HG03108 (cell line): ENCODE measurements at regions not wholly inside any gene's neighbourhood (a gene's known extent, or its start where the extent isn't known, plus 50 kb on each side); places are given as distances from the start of the nearest gene placed in this dataset.
"Not testable (repeated sequence)": the region's sequence is repeated elsewhere in the genome, so short reads cannot be mapped to it uniquely, and the experiment has no call there.

ENCODE experiments used
- ATAC-seq: cut with Tn5 transposase; IDR thresholded peaks from one replicate; pipeline ENCODE4 v1.9.1; 2021; ENCODE audit warnings: moderate library complexity; ENCODE audit not compliant: unreplicated experiment

DNA sequence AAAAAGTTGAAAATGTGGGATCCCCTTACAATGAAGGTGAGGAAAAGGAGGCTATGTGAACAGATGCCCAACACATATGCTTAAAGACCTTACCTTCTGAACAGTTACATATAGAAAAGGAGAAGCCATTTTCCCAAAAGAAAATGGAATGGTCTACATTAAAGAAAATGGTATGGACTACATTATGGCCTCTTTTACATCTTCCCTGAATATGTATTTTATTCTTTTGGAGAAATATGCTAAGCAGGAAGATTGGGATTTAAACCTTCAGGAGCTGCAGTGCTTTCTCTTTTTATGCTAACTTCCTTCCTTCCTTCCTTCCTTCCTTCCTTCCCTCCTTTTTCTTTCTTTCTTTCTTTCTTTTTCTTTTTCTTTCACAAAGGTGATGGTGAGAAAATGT is 155.4 kb downstream of the SEC23IP start:
- no peak for ATAC-seq

DNA sequence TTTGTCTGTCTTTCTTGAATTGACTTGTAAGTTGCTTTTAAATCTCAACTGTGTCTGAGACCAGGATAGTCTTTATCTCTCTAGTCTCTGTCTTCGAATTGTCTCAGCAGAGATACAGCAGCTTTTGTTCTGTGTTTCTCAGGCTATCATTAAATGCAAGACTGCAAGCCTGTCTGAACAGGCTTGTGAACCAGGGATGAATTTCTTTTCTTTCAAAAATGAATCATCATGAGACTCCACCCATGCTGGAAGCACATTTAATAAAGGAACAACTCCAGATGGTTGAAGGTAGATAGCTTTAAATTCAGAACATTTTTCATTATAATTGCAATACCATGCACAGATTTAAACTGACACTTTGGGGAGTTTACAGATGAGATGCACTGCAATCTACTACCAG is 155.9 kb downstream of the SEC23IP start:
- ATAC-seq: no peak

- no peak for ATAC-seq
Measured at GRCh38 chr10:120051671-120052070, 159.1 kb downstream of the SEC23IP start.

- no peak for ATAC-seq
Measured at GRCh38 chr10:120052964-120053702, 160.6 kb downstream of the SEC23IP start.

DNA sequence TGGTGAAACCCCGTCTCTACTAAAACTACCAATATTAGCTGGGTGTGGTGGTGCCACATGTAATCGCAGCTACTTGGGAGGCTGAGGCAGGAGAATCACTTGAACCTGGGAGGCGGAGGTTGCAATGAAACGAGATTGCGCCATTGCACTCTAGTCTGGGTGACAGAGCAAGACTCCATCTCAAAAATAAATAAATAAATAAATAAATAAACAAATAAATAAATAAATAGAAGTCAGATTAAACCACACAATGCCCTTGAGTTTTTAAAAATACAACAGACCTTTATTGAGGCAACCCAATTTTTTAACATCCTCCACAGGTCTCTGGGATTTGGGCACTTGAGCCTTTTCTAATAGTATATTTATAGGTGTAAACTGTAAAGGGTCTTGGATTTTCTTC is 167.3 kb downstream of the SEC23IP start:
- ATAC-seq: not testable (repeated sequence)

DNA sequence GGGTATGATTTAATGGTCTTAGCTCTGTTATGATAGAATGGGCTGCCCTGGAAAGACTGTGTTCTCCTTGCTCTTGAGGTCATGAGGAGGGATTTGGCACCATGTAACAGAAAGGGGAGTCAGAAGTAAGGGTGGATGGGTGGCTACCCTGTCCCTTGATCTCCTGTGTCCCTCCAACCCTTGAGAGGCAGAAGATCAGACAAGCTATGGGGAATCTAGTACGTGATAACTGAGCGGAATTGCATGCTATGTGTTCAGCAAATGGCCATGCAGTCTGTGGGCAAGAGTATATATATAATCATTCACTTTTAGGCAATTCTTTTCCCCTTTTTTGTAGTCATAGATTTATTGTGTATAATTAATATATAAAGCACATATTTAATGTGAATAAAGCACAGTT is 174.9 kb downstream of the SEC23IP start:
- no peak for ATAC-seq

DNA sequence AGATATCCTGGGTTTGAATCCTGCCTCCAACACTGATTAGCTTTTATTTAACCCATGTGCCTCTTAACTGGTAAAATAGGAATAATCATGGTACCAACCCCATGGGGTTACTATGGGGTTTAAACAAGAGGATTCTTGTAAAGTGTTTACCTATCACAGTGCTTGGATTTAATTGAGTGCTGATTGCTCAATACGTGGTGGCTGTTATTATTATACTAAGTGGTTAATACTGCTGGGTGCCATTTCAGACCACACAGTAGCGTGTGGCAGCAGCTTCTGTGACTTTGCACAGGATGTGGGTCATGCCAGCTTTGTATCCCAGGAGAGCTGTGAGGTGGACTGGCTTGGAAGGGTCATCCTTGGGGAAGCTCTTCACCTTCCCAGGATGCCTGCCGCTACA is 177.2 kb downstream of the SEC23IP start:
- no peak for ATAC-seq

DNA sequence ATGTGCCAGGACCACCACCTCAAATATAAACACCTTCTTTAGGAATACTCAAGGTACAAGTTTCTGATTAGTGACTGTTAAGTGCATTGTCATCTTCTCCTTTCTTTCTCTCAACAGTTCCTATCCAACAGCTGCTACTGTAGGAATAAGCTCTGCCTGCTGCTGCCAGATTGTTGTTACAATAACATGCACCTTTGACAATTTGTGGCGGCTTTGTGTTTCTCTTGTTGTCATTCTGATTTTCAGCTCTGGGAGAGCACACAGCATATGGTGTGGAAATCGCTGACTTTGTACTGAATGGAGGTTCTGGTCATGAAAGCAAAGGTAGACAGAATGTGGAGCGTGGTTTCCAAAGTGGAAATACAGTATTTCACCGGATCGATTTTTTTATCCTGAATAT is 182.8 kb downstream of the SEC23IP start:
- ATAC-seq: no peak

GRCh38 chr10:120076996-120077706 is 184.6 kb downstream of the SEC23IP start:
- ATAC-seq: no peak

DNA sequence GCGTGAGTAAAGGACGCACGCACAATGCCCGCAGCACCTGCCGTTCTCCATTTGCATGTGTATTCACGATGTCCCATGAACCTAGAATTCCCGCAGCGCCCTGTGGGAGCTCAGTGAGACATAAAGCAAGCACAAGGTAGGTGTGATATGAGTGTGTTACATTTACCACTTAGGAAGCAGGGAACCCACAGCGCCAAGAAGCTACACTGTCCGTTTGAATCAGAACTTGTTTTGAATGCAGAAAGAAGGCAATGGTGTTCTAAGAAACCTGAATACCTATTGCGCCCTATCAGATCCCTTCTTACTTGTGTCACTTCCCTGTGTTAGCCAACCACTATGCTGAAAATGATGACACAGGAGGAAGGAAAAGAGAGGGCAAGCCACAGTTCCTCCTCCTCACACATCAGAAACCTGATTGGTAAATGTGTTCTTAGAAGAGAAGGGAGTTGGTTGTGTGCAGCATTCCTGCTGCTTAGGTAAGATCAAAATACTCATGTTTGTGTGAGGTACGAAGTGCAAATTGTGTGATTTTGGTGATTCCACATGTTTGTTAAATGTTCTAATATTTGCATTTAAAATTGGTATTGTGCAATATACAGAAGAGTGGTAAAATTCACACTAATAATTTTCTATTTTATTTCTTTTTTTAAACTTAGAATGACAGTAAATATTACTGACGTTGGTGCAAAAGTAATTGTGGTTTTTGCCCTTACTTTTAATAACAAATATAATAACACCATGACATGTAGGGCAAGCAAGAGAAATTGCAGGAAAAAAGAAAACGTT is 185.4 kb downstream of the SEC23IP start:
- ATAC-seq: no peak

DNA sequence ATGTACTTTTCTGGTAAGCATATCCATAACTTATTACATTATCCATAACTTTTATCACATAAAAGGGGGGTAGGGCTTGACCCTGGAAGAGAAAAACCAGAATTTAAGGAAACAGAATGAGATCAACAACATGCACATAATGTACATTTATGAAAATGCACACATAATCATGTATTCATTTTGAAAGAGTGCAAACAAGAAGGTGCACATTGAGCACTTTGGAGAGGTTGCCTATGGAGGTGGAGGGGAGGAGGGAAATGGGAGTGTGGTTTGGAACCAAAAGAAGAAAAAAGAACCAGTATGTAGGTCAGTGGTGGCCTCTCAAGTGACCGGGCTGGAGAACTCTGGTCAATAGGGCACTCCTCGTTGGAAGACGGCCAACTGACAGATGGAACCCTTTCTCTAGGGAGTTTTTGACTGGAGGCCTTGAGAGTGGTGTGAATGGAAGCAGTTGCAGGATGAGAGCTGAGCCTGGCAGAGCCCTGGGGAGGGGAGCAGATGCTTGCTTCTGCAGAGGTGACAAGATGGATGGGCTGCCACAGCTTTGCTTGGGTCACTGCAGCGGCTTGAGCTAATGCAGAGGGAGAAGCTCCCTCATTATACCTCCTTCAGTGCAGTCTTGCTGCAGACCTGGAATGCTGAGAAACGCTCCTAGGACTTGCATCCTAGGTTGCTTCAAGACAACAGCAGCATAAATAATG is 192.7 kb downstream of the SEC23IP start:
- ATAC-seq: no peak

- no peak for ATAC-seq
Measured at GRCh38 chr10:120086066-120086465, 193.5 kb downstream of the SEC23IP start.

DNA sequence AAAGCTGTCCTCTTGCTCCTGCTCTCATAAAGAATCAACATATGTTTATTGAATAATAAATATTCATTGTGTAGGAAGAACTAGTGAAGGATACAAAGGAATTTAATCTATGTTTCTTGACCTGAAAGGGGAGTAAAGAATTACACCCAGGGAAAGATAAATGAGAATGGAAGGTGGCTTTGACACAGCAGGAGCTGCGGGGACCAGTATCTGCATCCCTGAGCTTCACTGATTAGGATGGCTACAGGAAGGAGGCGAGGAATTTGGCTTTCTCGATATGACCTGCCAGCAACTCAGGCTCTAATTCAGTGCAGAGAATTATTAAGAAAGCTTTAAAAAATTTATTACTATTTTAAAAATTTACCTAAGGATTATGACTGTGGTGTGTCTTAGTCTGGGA is 194.6 kb downstream of the SEC23IP start:
- ATAC-seq: no peak

DNA sequence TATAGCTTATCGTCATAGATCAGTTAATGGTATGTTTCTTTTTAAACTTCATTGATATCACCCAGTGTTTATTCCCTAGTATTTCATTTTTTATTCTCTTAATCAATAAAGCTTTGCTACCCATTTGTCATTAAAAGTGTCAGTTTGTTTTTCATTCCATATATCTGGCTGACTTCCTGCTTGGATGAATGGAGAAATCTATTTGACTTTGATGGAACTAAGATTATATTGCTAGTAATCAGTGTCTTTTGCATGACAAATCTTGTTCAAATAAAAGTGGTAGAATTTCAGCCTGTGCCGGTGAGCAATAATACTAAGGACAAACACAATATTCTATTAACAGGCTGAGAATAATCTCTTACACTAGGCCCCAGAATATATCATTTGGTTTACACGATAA is 203.3 kb downstream of the SEC23IP start:
- ATAC-seq: no peak

- ATAC-seq: no peak
Measured at GRCh38 chr10:120097766-120098165, 205.2 kb downstream of the SEC23IP start.

DNA sequence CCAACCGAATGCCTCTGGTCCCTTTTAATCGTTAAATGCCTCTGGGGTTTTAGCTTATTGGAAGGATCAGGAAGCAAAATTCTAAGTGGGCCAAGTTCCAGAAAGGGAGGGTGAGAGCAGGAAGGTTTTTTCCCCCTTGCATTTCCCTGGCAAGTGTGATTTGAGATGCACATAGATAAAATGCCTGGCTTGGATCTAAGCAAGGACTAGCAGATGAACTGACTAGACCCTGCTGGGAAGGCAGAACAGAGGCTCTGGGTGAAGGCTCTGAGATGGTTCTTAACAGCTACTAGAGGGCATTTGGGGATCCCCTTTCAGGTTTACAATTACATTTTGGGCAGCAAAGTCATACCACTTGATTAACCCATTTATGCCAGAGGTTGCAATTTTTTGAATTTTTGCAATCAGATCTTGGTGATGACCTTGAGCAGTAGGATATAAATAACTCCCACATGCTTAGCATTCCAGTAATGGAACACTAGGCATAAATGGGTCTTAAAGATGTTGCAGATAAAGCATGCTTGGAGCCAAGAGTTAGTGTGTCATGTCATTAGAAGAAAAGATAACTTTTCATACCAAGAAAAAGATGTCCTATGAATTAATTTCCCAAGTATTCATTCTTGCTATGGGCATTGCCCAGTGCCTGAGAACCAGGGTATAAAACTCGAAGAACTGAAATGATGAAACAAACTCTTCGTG is 205.9 kb downstream of the SEC23IP start:
- no peak for ATAC-seq

GRCh38 chr10:120103738-120104560 is 211.4 kb downstream of the SEC23IP start:
- ATAC-seq: no peak

- no peak for ATAC-seq
Measured at GRCh38 chr10:120105001-120105400, 212.5 kb downstream of the SEC23IP start.

DNA sequence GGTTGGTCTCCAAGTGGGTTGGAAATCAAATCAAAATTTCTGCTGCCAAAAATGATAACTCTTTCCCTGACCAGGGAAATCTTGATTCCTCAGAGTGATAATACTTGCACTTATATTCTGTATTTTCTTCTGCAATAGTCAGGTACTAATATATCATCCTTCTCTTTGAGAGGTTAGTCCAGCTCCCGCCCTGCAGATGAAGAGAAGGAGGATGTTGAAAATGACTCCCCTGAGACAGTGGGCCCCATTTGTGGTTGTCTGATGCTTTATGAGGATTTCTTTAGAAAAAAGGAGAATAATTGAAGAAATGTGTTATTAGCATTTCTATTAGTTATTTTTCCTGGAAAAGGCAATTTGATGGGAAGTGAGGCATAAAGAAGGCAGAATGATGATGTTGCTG is 213.0 kb downstream of the SEC23IP start:
- no peak for ATAC-seq

GRCh38 chr10:120108916-120109315 is 216.4 kb downstream of the SEC23IP start:
- ATAC-seq: no peak
